IMR-90 (cell line): ENCODE measurements at regions not wholly inside any gene's neighbourhood (a gene's known extent, or its start where the extent isn't known, plus 50 kb on each side); places are given as distances from the start of the nearest gene placed in this dataset.

Experiments used
- ATAC-seq: fragments of 200-7000 bp; cut with Tn5 transposase; 2 replicates; pipeline ENCODE4 v1.9.1; 2020; ENCODE audit warnings: low read depth, mild to moderate bottlenecking, moderate library complexity
- BruUV-seq: library from RNA; stranded (reverse); fragments of 400-500 nt; replicated peaks from 2 replicates; lab custom pipeline; 2021; lab: Mats Ljungman, UMichigan
- CTCF ChIA-PET: fragments of 300-600 bp; formaldehyde crosslinking; extraction: SDS; loops from one replicate; lab custom pipeline; 2021; ENCODE audit warnings: antibody characterized with exemption; lab: Yijun Ruan, JAX
- POLR2A ChIA-PET: fragments of 300-600 bp; sonication (Branson Sonifier 250); formaldehyde crosslinking; loops from one replicate; lab custom pipeline; 2022; ENCODE audit warnings: antibody characterized with exemption; ENCODE audit not compliant: unreplicated experiment; lab: Charles Lee
- DNase-seq: peaks from one replicate; pipeline ENCODE4 v3.0.0; 2013
- H2AFZ ChIP-seq: replicated peaks from 2 replicates; pipeline ENCODE3; 2013; ENCODE audit warnings: low read length, mild to moderate bottlenecking; ENCODE audit not compliant: poor library complexity
- H2AK5ac ChIP-seq: 2 replicates; pipeline ENCODE4 v1.6.1; 2013; ENCODE audit warnings: low read depth, low read length, inconsistent platforms
- H2AK9ac ChIP-seq: replicated peaks from 2 replicates; pipeline ENCODE3; 2013; ENCODE audit warnings: mild to moderate bottlenecking, low read depth, low read length, moderate library complexity; ENCODE audit not compliant: poor library complexity
- H2BK120ac ChIP-seq: 2 replicates; pipeline ENCODE4 v1.6.1; 2013; ENCODE audit warnings: low read depth, low read length, inconsistent platforms
- H2BK15ac ChIP-seq: 3 replicates; pipeline ENCODE4 v1.6.1; 2013; ENCODE audit warnings: low read depth, low read length, inconsistent platforms
- H2BK20ac ChIP-seq: 2 replicates; pipeline ENCODE4 v1.6.1; 2013; ENCODE audit warnings: low read depth, mild to moderate bottlenecking, inconsistent platforms, low read length, moderate library complexity
- H2BK5ac ChIP-seq: 2 replicates; pipeline ENCODE4 v1.6.1; 2013; ENCODE audit warnings: mild to moderate bottlenecking, low read depth, low read length, inconsistent platforms; ENCODE audit not compliant: poor library complexity, severe bottlenecking
- H3K14ac ChIP-seq: replicated peaks from 2 replicates; pipeline ENCODE4 v1.6.1; 2013; ENCODE audit warnings: low read depth, low read length, inconsistent platforms
- H3K18ac ChIP-seq: 2 replicates; pipeline ENCODE4 v1.6.1; 2013; ENCODE audit warnings: low read depth, low read length, control low read depth
- H3K23ac ChIP-seq: 2 replicates; pipeline ENCODE4 v1.6.1; 2013; ENCODE audit warnings: low read depth, low read length, inconsistent platforms
- H3K27ac ChIP-seq: 2 replicates; pipeline ENCODE4 v1.5.1; 2013; ENCODE audit warnings: mild to moderate bottlenecking, control low read depth, low read length; ENCODE audit not compliant: insufficient read depth
- H3K27me3 ChIP-seq: 2 replicates; pipeline ENCODE4 v1.6.1; 2013; ENCODE audit warnings: low read length; ENCODE audit not compliant: control insufficient read depth, insufficient read depth
- H3K36me3 ChIP-seq: 2 replicates; pipeline ENCODE4 v1.6.1; 2013; ENCODE audit warnings: low read length, mixed read lengths; ENCODE audit not compliant: control insufficient read depth, insufficient read depth
- H3K4ac ChIP-seq: 2 replicates; pipeline ENCODE4 v1.6.1; 2013; ENCODE audit warnings: low read depth, low read length, inconsistent platforms
- H3K4me1 ChIP-seq: 2 replicates; pipeline ENCODE4 v1.6.1; 2013; ENCODE audit warnings: low read length, mixed read lengths; ENCODE audit not compliant: control insufficient read depth, insufficient read depth
- H3K4me2 ChIP-seq: 2 replicates; pipeline ENCODE4 v1.6.1; 2013; ENCODE audit warnings: low read depth, mild to moderate bottlenecking, control low read depth, low read length, moderate library complexity
- H3K4me3 ChIP-seq: 2 replicates; pipeline ENCODE4 v1.5.1; 2013; ENCODE audit warnings: low read depth, mild to moderate bottlenecking, control low read depth, low read length, moderate library complexity; ENCODE audit not compliant: insufficient read depth
- H3K56ac ChIP-seq: 2 replicates; pipeline ENCODE4 v1.6.1; 2013; ENCODE audit warnings: low read length, inconsistent platforms; ENCODE audit not compliant: insufficient read depth; ENCODE audit errors: extremely low read depth
- H3K79me1 ChIP-seq, 2 experiments: 2 replicates each; pipeline ENCODE4 v1.6.1; 2013; ENCODE audit warnings: low read length in 2 of 2, inconsistent platforms in 1 of 2, low read depth in 1 of 2
- H3K9ac ChIP-seq: 2 replicates; pipeline ENCODE4 v1.6.1; 2013; ENCODE audit warnings: low read depth, low read length, control low read depth
- H3K9me1 ChIP-seq: 2 replicates; pipeline ENCODE4 v1.6.1; 2013; ENCODE audit warnings: low read length, inconsistent platforms; ENCODE audit not compliant: insufficient read depth
- H3K9me3 ChIP-seq: 2 replicates; pipeline ENCODE4 v1.6.1; 2013; ENCODE audit warnings: low read length; ENCODE audit not compliant: control insufficient read depth, insufficient read depth
- H4K20me1 ChIP-seq: 2 replicates; pipeline ENCODE4 v1.6.1; 2013; ENCODE audit warnings: low read length, inconsistent platforms; ENCODE audit not compliant: insufficient read depth
- H4K5ac ChIP-seq: 2 replicates; pipeline ENCODE4 v1.6.1; 2013; ENCODE audit warnings: mild to moderate bottlenecking, low read depth, low read length, control low read depth
- H4K8ac ChIP-seq, 2 experiments: 2 replicates each; pipeline ENCODE4 v1.6.1; 2013; ENCODE audit warnings: low read depth in 2 of 2, low read length in 2 of 2, control low read depth in 1 of 2, inconsistent platforms in 1 of 2
- H4K91ac ChIP-seq: 2 replicates; pipeline ENCODE4 v1.6.1; 2013; ENCODE audit warnings: low read depth, low read length, inconsistent platforms; ENCODE audit not compliant: insufficient read depth
- BHLHE40 ChIP-seq: fragments of 150-350 bp; IDR thresholded peaks from 2 replicates; pipeline ENCODE4 v1.6.1; 2016; ENCODE audit warnings: mild to moderate bottlenecking, low read depth, low read length
- CEBPB ChIP-seq: IDR thresholded peaks from 2 replicates; pipeline ENCODE4 v1.6.1; 2012; ENCODE audit warnings: low read depth, low read length, improper control_type of control experiment
- CHD1 ChIP-seq: IDR thresholded peaks from 2 replicates; pipeline ENCODE4 v1.6.1; 2012; ENCODE audit warnings: low read depth, low read length, improper control_type of control experiment
- CTCF ChIP-seq: conservative IDR thresholded peaks from 2 replicates; pipeline ENCODE4 v1.5.1; 2012; ENCODE audit warnings: mild to moderate bottlenecking, low read depth, low read length, improper control_type of control experiment
- ELK1 ChIP-seq: fragments of 150-350 bp; IDR thresholded peaks from 2 replicates; pipeline ENCODE4 v1.6.1; 2016; ENCODE audit warnings: low read depth, mild to moderate bottlenecking, low read length, moderate library complexity, borderline replicate concordance
- FOS ChIP-seq: fragments of 150-350 bp; IDR thresholded peaks from 2 replicates; pipeline ENCODE4 v1.6.1; 2016; ENCODE audit warnings: low read depth, low read length
- MXI1 ChIP-seq: IDR thresholded peaks from 2 replicates; pipeline ENCODE4 v1.6.1; 2012; ENCODE audit warnings: low read depth, mild to moderate bottlenecking, low read length, moderate library complexity, borderline replicate concordance
- NFE2L2 ChIP-seq: fragments of 150-350 bp; IDR thresholded peaks from 2 replicates; pipeline ENCODE4 v1.6.1; 2016; ENCODE audit warnings: low read depth, mild to moderate bottlenecking, low read length
- POLR2A ChIP-seq: IDR thresholded peaks from 2 replicates; pipeline ENCODE4 v1.6.1; 2012; ENCODE audit warnings: mild to moderate bottlenecking, low read depth, low read length
- RAD21 ChIP-seq: IDR thresholded peaks from 2 replicates; pipeline ENCODE4 v1.6.1; 2012; ENCODE audit warnings: low read length, improper control_type of control experiment
- RCOR1 ChIP-seq: IDR thresholded peaks from 2 replicates; pipeline ENCODE4 v1.6.1; 2012; ENCODE audit warnings: mild to moderate bottlenecking, low read length, improper control_type of control experiment; ENCODE audit not compliant: insufficient replicate concordance
- USF2 ChIP-seq: fragments of 150-350 bp; IDR thresholded peaks from 2 replicates; pipeline ENCODE4 v1.6.1; 2017; ENCODE audit warnings: mild to moderate bottlenecking, antibody characterized with exemption, low read length, low read depth
- WGBS, 2 experiments: methylation state at CpG; one replicate each; pipeline versions ENCODE4 v1.1.5 to v1.1.7; 2013; ENCODE audit warnings: missing lambda C conversion rate in 2 of 2; ENCODE audit not compliant: insufficient read length in 1 of 2; ENCODE audit errors: extremely low coverage in 2 of 2; 5-methylcytosine and 5-hydroxymethylcytosine counted together
- dilution Hi-C: fragments of 300-500 bp; cut with HindIII; formaldehyde crosslinking; loops from one replicate; pipeline ENCODE4 v1.14.3; 2018; ENCODE audit warnings: low sequenced_read_pairs; ENCODE audit not compliant: unreplicated experiment
- in situ Hi-C: fragments of 300-500 bp; cut with MboI; formaldehyde crosslinking; loops from 3 replicates; pipeline ENCODE4 v1.14.3; 2019; ENCODE audit warnings: low sequenced_read_pairs, inconsistent platforms, mixed read lengths
- intact Hi-C: fragments of 100-400 bp; cut with micrococcal nuclease; formaldehyde crosslinking; loops from 2 replicates; pipeline ENCODE4 v1.10.0; 2022

- intact Hi-C loops = no loop called here
- Histone ChIP-seq H4K91ac (no peak overlapping the region), H3K9ac (no peak overlapping the region), H3K36me3 (no peaks in the 10 kb centered on the region), H2AK5ac (no peak overlapping the region), H4K8ac (no peak overlapping the region), H3K4me2 (no peak overlapping the region), H4K20me1 (no peaks in the 10 kb centered on the region), H3K4me1 (no peaks in the 10 kb centered on the region), H3K9me1 (no peaks in the 10 kb centered on the region), H3K56ac (no peak overlapping the region), H2AFZ (no peak overlapping the region), H3K18ac (no peak overlapping the region), H3K4me3 (no peak overlapping the region), H2AK9ac (no peak overlapping the region), H2BK20ac (no peak overlapping the region), H2BK120ac (no peak overlapping the region), H3K9me3 (no peaks in the 10 kb centered on the region; the same call in 1 of the 2 replicates), H3K14ac (no peak overlapping the region), H2BK15ac (no peak overlapping the region), H3K27me3 (no peaks in the 10 kb centered on the region), H3K23ac (no peak overlapping the region), H2BK5ac (no peak overlapping the region), H3K27ac (no peak overlapping the region), H4K5ac (no peak overlapping the region), H3K79me1 (no peaks in the 10 kb centered on the region), H3K4ac (no peak overlapping the region)
- POLR2A ChIA-PET = no interaction called here
- BruUV-seq = no TSS peak
- ATAC-seq (no peak), DNase-seq (no peak)
- dilution Hi-C loops = no loop called here
- in situ Hi-C loops = no loop called here
- 13% methylated on average over 2 of the region's 6 CpGs; no CpG with 5 or more reads in 1 of the 2 experiments for WGBS, 2 experiments
- CTCF ChIA-PET = no interaction called here
- TF ChIP-seq ELK1 = no peak
- no peak for TF ChIP-seq POLR2A
- no peak for TF ChIP-seq BHLHE40
- no peak for TF ChIP-seq FOS
- no peak for TF ChIP-seq CEBPB
- no peak for TF ChIP-seq CHD1
- TF ChIP-seq MXI1 = no peak
- TF ChIP-seq CTCF = no peak
- TF ChIP-seq RAD21 = no peak
- no peak for TF ChIP-seq USF2
- no peak for TF ChIP-seq NFE2L2
- no peak for TF ChIP-seq RCOR1
Measured at GRCh38 chr2:15718944-15719323, 127.3 kb downstream of the DDX1 start.
